Testis (tissue), 2 donors: ENCODE measurements at regions not wholly inside any gene's neighbourhood (a gene's known extent, or its start where the extent isn't known, plus 50 kb on each side); places are given as distances from the start of the nearest gene placed in this dataset.

Experiments used
- DNase-seq: peaks from one replicate; pipeline ENCODE4 v3.0.0-alpha.2; 2019
- H3K27ac ChIP-seq, 2 donors: fragments of 200-600 bp; sonication (generic); one replicate each; pipeline ENCODE4 v1.5.1; 2019
- H3K27me3 ChIP-seq: fragments of 200-600 bp; sonication (generic); one replicate; pipeline ENCODE4 v1.5.1; 2019
- H3K36me3 ChIP-seq: fragments of 200-600 bp; sonication (generic); one replicate; pipeline ENCODE4 v1.5.1; 2017; ENCODE audit warnings: low read depth; ENCODE audit errors: missing control alignments
- H3K4me1 ChIP-seq: fragments of 200-600 bp; sonication (generic); one replicate; pipeline ENCODE4 v1.5.1; 2019
- H3K4me3 ChIP-seq, 2 donors: fragments of 200-600 bp; sonication (generic); one replicate each; pipeline ENCODE4 v1.5.1; 2017 to 2019
- H3K9me3 ChIP-seq: fragments of 200-600 bp; sonication (generic); one replicate; pipeline ENCODE4 v1.5.1; 2017
- CTCF ChIP-seq, 3 experiments: fragments of 450-650 bp in 2 of 3; fragments of 200-600 bp in 1 of 3; sonication (generic) in 1 of 3; IDR thresholded peaks; one replicate each; pipeline ENCODE4 v1.5.1; 2016 to 2019; ENCODE audit warnings: antibody characterized with exemption in 3 of 3, mild to moderate bottlenecking in 2 of 3, moderate library complexity in 1 of 3
- POLR2A ChIP-seq: fragments of 450-650 bp; IDR thresholded peaks from one replicate; pipeline ENCODE4 v1.6.1; 2017; ENCODE audit warnings: antibody characterized with exemption, mild to moderate bottlenecking, moderate library complexity
- WGBS, 2 donors: methylation state at CpG; one replicate each; pipeline ENCODE4 v1.1.5; 2018; 5-methylcytosine and 5-hydroxymethylcytosine counted together
- intact Hi-C: fragments of 100-400 bp; cut with DNase I; formaldehyde crosslinking; loops from one replicate; pipeline ENCODE4 v1.15.1; 2023; ENCODE audit warnings: low total_unique reads

GRCh38 chr22:48079505-48080290 lies 1317.2 kb downstream of the TBC1D22A start:
- no peak overlapping the region for H3K27ac ChIP-seq
- H3K9me3 ChIP-seq: no peaks in the 10 kb centered on the region
- H3K4me3 ChIP-seq: no peak overlapping the region
- intact Hi-C loops: no loop called here
- WGBS, 2 donors: 91 to 93% methylated on average over 18 to 21 of the region's 21 CpGs
- no peaks in the 10 kb centered on the region for H3K4me1 ChIP-seq
- DNase-seq: no peak
- no peaks in the 10 kb centered on the region for H3K36me3 ChIP-seq
- TF ChIP-seq POLR2A (no peak), CTCF (IDR thresholded peaks at IDR 0.05) (no peak)
- H3K27me3 ChIP-seq: no peaks in the 10 kb centered on the region

- H3K27me3 ChIP-seq: no peaks in the 10 kb centered on the region
- no peak overlapping the region for H3K27ac ChIP-seq
- TF ChIP-seq CTCF (IDR thresholded peaks at IDR 0.05) (no peak), POLR2A (no peak)
- no peak for DNase-seq
- no peaks in the 10 kb centered on the region for H3K4me1 ChIP-seq
- H3K36me3 ChIP-seq: no peaks in the 10 kb centered on the region
- intact Hi-C loops: no loop called here
- H3K4me3 ChIP-seq: no peak overlapping the region
- H3K9me3 ChIP-seq: no peaks in the 10 kb centered on the region
- 50 to 88% methylated on average over 1 to 5 of the region's 5 CpGs for WGBS, 2 donors
Observed at GRCh38 chr22:48078825-48079224, 1316.4 kb downstream of the TBC1D22A start.

DNA sequence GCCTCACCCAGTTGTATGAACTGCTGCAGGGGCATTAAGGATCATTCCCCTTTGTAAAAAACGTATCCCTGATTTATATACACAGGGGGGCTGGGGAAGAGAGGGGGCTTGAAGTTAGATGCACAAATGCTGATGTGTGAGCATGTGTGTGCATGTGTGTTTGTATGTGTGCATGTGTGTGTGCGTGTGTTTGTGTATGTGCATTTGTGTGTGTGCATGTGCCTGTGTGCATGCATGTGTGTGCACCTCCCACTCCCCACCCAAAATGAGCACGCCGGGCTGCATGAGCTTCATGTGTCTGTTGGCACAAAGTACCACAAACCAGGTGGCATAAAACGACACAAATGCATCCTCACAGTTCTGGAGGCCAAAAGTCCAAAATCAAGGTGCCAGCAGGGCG lies 1315.2 kb downstream of the TBC1D22A start:
- intact Hi-C loops: no loop called here
- WGBS, 2 donors: 85 to 89% methylated on average over 6 of the region's 6 CpGs

GRCh38 chr22:48076008-48076407 lies 1313.6 kb downstream of the TBC1D22A start:
- H3K27me3 ChIP-seq: no peaks in the 10 kb centered on the region
- H3K9me3 ChIP-seq: no peaks in the 10 kb centered on the region
- no peak for TF ChIP-seq POLR2A
- TF ChIP-seq CTCF (IDR thresholded peaks at IDR 0.05): no peak
- DNase-seq: no peak
- intact Hi-C loops: no loop called here
- WGBS, 2 donors: 55 to 72% methylated on average over 10 of the region's 10 CpGs
- H3K27ac ChIP-seq: no peak overlapping the region
- no peaks in the 10 kb centered on the region for H3K4me1 ChIP-seq
- no peaks in the 10 kb centered on the region for H3K36me3 ChIP-seq
- no peak overlapping the region for H3K4me3 ChIP-seq

More for the DNA sequence above, 1315.2 kb downstream of the TBC1D22A start:
- H3K36me3 ChIP-seq: no peaks in the 10 kb centered on the region
- no peak overlapping the region for H3K4me3 ChIP-seq
- no peaks in the 10 kb centered on the region for H3K9me3 ChIP-seq
- no peaks in the 10 kb centered on the region for H3K27me3 ChIP-seq
- H3K4me1 ChIP-seq: no peaks in the 10 kb centered on the region
- no peak overlapping the region for H3K27ac ChIP-seq
- TF ChIP-seq CTCF (IDR thresholded peaks at IDR 0.05) (no peak), POLR2A (no peak)
- no peak for DNase-seq

DNA sequence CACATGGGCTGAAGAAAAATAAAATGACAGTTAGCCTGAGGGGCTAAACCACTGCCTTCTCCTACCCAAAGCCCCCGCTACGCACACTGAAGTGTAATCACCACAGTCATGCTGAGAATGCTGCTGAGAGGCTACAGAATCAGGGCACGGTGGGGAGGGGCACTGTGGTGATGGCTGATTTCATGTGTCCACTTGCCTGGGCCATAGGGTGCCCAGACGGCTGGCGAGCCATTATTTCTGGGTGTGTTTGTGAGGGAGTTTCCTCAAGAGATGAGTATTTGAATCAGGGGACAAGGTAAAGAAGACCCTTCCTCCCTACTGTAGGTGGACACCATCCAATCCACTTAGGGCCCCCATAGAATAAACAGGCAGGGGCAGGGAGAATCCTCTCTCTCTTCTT lies 1313.2 kb downstream of the TBC1D22A start:
- no peaks in the 10 kb centered on the region for H3K36me3 ChIP-seq
- intact Hi-C loops: no loop called here
- WGBS, 2 donors: 97 to 98% methylated on average over 5 of the region's 5 CpGs
- H3K4me1 ChIP-seq: no peaks in the 10 kb centered on the region
- no peak overlapping the region for H3K27ac ChIP-seq
- TF ChIP-seq POLR2A: no peak
- TF ChIP-seq CTCF (IDR thresholded peaks at IDR 0.05): no peak
- no peaks in the 10 kb centered on the region for H3K9me3 ChIP-seq
- no peak for DNase-seq
- H3K27me3 ChIP-seq: no peaks in the 10 kb centered on the region
- H3K4me3 ChIP-seq: no peak overlapping the region
